ENCODE measurements at regions not wholly inside any gene's neighbourhood (a gene's known extent, or its start where the extent isn't known, plus 50 kb on each side); places are given as distances from the start of the nearest gene placed in this dataset.

- H3K4me1 ChIP-seq (ENCODE audit: control insufficient read depth, insufficient read depth, low read length): peaks cover 18% of the 10 kb centered on the region
- POLR2A ChIA-PET: no interaction called here
- H3K36me3 ChIP-seq (ENCODE audit: control insufficient read depth in 2 of 2, insufficient read depth in 1 of 2, low read length in 2 of 2): no peaks in the 10 kb centered on the region
- CTCF ChIA-PET: no interaction called here
- H3K4me3 ChIP-seq (ENCODE audit: low read depth, low read length): no peak overlapping the region
- TF ChIP-seq ZNF785 (tag by site-specific recombination; IDR thresholded peaks at IDR 0.05): no peak
- no peak for TF ChIP-seq ZNF544 (tag by site-specific recombination; IDR thresholded peaks at IDR 0.05)
- no peak for TF ChIP-seq ZNF560 (tag by site-specific recombination; IDR thresholded peaks at IDR 0.05; ENCODE audit: borderline replicate concordance)
- TF ChIP-seq TCF7L2 (IDR thresholded peaks at IDR 0.05; ENCODE audit: borderline replicate concordance, low read depth, low read length): no peak
- TF ChIP-seq ZEB2 (tag by site-specific recombination; IDR thresholded peaks at IDR 0.05): no peak
- TF ChIP-seq SP7 (tag by site-specific recombination; IDR thresholded peaks at IDR 0.05): no peak
- no peak for TF ChIP-seq ZNF184 (tag by site-specific recombination; IDR thresholded peaks at IDR 0.05)
- no peak for TF ChIP-seq SCRT1 (tag by site-specific recombination; IDR thresholded peaks at IDR 0.05; ENCODE audit: borderline replicate concordance)
- TF ChIP-seq KLF9 (tag by site-specific recombination; IDR thresholded peaks at IDR 0.05; ENCODE audit: low read depth): no peak
- H3K9me3 ChIP-seq (ENCODE audit: control insufficient read depth, insufficient read depth, low read depth, low read length): no peaks in the 10 kb centered on the region
- no peak overlapping the region for H3K27ac ChIP-seq (ENCODE audit: extremely low read depth, low read depth, low read length)
Observed at GRCh38 chr12:42918443-42918842, 328.9 kb upstream of the PRICKLE1 start.

DNA sequence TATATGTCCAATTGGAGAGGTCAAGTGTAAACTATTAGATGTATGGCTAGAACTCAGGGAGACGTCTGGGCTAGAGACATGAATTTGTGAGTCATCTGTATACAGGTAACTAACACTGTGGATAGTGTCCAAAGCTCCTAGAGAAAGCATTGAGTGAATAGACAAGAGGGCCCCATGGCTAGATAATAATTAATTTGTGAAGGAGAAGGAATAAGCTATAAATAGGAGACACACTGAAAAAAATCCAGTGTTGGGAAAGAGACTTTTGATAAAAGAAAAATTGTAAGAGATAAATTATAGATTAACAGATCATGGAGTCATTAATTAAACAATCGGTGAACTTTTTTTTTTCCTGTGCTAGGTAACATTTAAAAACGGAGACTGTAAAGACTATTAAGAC, 326.6 kb upstream of the PRICKLE1 start:
- POLR2A ChIA-PET: interaction anchor here (0.6 kb wide), 1 partner anchor 568 kb away, joined by 6 read pairs; no protein-coding TSS in a partner anchor
- no peak overlapping the region for H3K4me3 ChIP-seq (ENCODE audit: low read depth, low read length)
- H3K4me1 ChIP-seq (ENCODE audit: control insufficient read depth, insufficient read depth, low read length): 0 out of 2 replicates have a peak, but pooled peaks cover 2% of the 10 kb centered on the region
- H3K36me3 ChIP-seq (ENCODE audit: control insufficient read depth in 2 of 2, insufficient read depth in 1 of 2, low read length in 2 of 2): no peaks in the 10 kb centered on the region
- TF ChIP-seq ZNF610 (tag by site-specific recombination; IDR thresholded peaks at IDR 0.05; ENCODE audit: borderline replicate concordance): no peak
- TF ChIP-seq ZNF658 (tag by site-specific recombination; IDR thresholded peaks at IDR 0.05): no peak
- no peak for TF ChIP-seq ZFP69B (tag by site-specific recombination; IDR thresholded peaks at IDR 0.05)
- no peak for TF ChIP-seq HIC1 (tag by site-specific recombination; IDR thresholded peaks at IDR 0.05)
- TF ChIP-seq ZNF292 (tag by site-specific recombination; IDR thresholded peaks at IDR 0.05; ENCODE audit: borderline replicate concordance, low read depth): no peak
- TF ChIP-seq GLIS2 (tag by site-specific recombination; IDR thresholded peaks at IDR 0.05): no peak
- TF ChIP-seq ZNF341 (tag by site-specific recombination; IDR thresholded peaks at IDR 0.05; ENCODE audit: low read depth): no peak
- TF ChIP-seq OSR2 (tag by site-specific recombination; IDR thresholded peaks at IDR 0.05): no peak
- TF ChIP-seq, protein P1, sequence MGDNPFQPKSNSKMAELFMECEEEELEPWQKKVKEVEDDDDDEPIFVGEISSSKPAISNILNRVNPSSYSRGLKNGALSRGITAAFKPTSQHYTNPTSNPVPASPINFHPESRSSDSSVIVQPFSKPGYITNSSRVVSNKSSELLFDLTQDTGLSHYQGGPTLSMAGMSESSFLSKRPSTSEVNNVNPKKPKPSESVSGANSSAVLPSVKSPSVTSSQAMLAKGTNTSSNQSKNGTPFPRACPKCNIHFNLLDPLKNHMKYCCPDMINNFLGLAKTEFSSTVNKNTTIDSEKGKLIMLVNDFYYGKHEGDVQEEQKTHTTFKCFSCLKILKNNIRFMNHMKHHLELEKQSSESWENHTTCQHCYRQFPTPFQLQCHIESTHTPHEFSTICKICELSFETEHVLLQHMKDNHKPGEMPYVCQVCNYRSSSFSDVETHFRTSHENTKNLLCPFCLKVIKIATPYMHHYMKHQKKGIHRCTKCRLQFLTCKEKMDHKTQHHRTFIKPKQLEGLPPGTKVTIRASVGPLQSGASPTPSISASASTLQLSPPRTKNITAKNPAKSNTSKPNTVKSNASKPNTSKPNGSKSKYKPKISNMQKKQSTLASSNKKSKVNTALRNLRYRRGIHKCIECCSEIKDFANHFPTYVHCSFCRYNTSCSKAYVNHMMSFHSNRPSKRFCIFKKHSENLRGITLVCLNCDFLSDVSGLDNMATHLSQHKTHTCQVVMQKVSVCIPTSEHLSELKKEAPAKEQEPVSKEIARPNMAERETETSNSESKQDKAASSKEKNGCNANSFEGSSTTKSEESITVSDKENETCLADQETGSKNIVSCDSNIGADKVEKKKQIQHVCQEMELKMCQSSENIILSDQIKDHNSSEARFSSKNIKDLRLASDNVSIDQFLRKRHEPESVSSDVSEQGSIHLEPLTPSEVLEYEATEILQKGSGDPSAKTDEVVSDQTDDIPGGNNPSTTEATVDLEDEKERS (tag by site-specific recombination; IDR thresholded peaks at IDR 0.05): no peak
- no peak for TF ChIP-seq ZNF791 (tag by site-specific recombination; IDR thresholded peaks at IDR 0.05)
- TF ChIP-seq, protein P2, sequence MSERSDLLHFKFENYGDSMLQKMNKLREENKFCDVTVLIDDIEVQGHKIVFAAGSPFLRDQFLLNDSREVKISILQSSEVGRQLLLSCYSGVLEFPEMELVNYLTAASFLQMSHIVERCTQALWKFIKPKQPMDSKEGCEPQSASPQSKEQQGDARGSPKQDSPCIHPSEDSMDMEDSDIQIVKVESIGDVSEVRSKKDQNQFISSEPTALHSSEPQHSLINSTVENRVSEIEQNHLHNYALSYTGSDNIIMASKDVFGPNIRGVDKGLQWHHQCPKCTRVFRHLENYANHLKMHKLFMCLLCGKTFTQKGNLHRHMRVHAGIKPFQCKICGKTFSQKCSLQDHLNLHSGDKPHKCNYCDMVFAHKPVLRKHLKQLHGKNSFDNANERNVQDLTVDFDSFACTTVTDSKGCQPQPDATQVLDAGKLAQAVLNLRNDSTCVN (tag by site-specific recombination; optimal IDR thresholded peaks at IDR 0.05): no peak
- H3K27ac ChIP-seq (ENCODE audit: extremely low read depth, low read depth, low read length): no peak overlapping the region
- CTCF ChIA-PET: interaction anchor here (0.7 kb wide), 1 partner anchor 196 kb away, joined by 3 read pairs; no protein-coding TSS in a partner anchor
- H3K9me3 ChIP-seq (ENCODE audit: control insufficient read depth, insufficient read depth, low read depth, low read length): no peaks in the 10 kb centered on the region
